NCI-H2196 (cell line): ENCODE measurements at regions not wholly inside any gene's neighbourhood (a gene's known extent, or its start where the extent isn't known, plus 50 kb on each side); places are given as distances from the start of the nearest gene placed in this dataset.

Experiments used
- DNase-seq: peaks from one replicate; lab custom pipeline; 2025; ENCODE audit not compliant: unreplicated experiment; lab: John Stamatoyannopoulos, UW

- DNase-seq: no peak
Measured at GRCh38 chr1:70874818-70875217, 172.8 kb downstream of the PTGER3 start.

- DNase-seq: no peak
Measured at GRCh38 chr1:70877343-70877742, 170.3 kb downstream of the PTGER3 start.

- DNase-seq: no peak
Measured at GRCh38 chr1:70887936-70888335, 159.7 kb downstream of the PTGER3 start.

GRCh38 chr1:70888722-70889121 lies 158.9 kb downstream of the PTGER3 start:
- DNase-seq: no peak

GRCh38 chr1:70890408-70890807 lies 157.2 kb downstream of the PTGER3 start:
- no peak for DNase-seq

- DNase-seq: no peak
Measured at GRCh38 chr1:70891051-70891843, 156.4 kb downstream of the PTGER3 start.

GRCh38 chr1:70892140-70892539 lies 155.5 kb downstream of the PTGER3 start:
- DNase-seq: no peak

- DNase-seq: no peak
Measured at GRCh38 chr1:70892930-70893329, 154.7 kb downstream of the PTGER3 start.

GRCh38 chr1:70893381-70893780 lies 154.2 kb downstream of the PTGER3 start:
- DNase-seq: no peak

- DNase-seq: no peak
Measured at GRCh38 chr1:70895531-70895930, 152.1 kb downstream of the PTGER3 start.

GRCh38 chr1:70896224-70896623 lies 151.4 kb downstream of the PTGER3 start:
- no peak for DNase-seq

GRCh38 chr1:70897273-70897672 lies 150.3 kb downstream of the PTGER3 start:
- no peak for DNase-seq

- no peak for DNase-seq
Measured at GRCh38 chr1:70899735-70900134, 147.9 kb downstream of the PTGER3 start.

- DNase-seq: no peak
Measured at GRCh38 chr1:70902211-70902610, 145.4 kb downstream of the PTGER3 start.

- no peak for DNase-seq
Measured at GRCh38 chr1:70906800-70907199, 140.8 kb downstream of the PTGER3 start.

GRCh38 chr1:70907563-70908310 lies 139.9 kb downstream of the PTGER3 start:
- DNase-seq: no peak

GRCh38 chr1:70909262-70909822 lies 138.3 kb downstream of the PTGER3 start:
- DNase-seq: no peak

GRCh38 chr1:70910013-70910412 lies 137.6 kb downstream of the PTGER3 start:
- no peak for DNase-seq

- no peak for DNase-seq
Measured at GRCh38 chr1:70911861-70912260, 135.8 kb downstream of the PTGER3 start.

- DNase-seq: no peak
Measured at GRCh38 chr1:70914224-70914623, 133.4 kb downstream of the PTGER3 start.

GRCh38 chr1:70915258-70916033 lies 132.2 kb downstream of the PTGER3 start:
- DNase-seq: no peak
